Uterus (tissue), 3 donors: ENCODE measurements at regions not wholly inside any gene's neighbourhood (a gene's known extent, or its start where the extent isn't known, plus 50 kb on each side); places are given as distances from the start of the nearest gene placed in this dataset.

Experiments used
- DNase-seq, 2 donors: peaks; one replicate each; pipeline ENCODE4 v3.0.0-alpha.2; 2019 to 2020
- H3K27ac ChIP-seq, 2 donors: fragments of 200-600 bp; sonication (generic); 1 replicate in 1 of 2; 2 replicates in 1 of 2; pipeline ENCODE4 v1.5.1; 2016 to 2018
- H3K27me3 ChIP-seq, 2 donors: fragments of 200-600 bp; sonication (generic); one replicate each; pipeline ENCODE4 v1.5.1; 2018 to 2019; ENCODE audit warnings: control low read depth in 1 of 2
- H3K36me3 ChIP-seq, 2 donors: fragments of 200-600 bp; sonication (generic); one replicate each; pipeline ENCODE4 v1.5.1; 2019; ENCODE audit warnings: control low read depth in 1 of 2
- H3K4me1 ChIP-seq, 2 donors: fragments of 200-600 bp; sonication (generic); one replicate each; pipeline ENCODE4 v1.5.1; 2018 to 2019; ENCODE audit warnings: control low read depth in 1 of 2
- H3K4me3 ChIP-seq, 2 donors: fragments of 200-600 bp; sonication (generic); 1 replicate in 1 of 2; 2 replicates in 1 of 2; pipeline ENCODE4 v1.5.1; 2018 to 2019; ENCODE audit warnings: mild to moderate bottlenecking in 1 of 2
- H3K9me3 ChIP-seq, 2 donors: fragments of 200-600 bp; sonication (generic); one replicate each; pipeline ENCODE4 v1.5.1; 2019; ENCODE audit warnings: control low read depth in 1 of 2
- POLR2A ChIP-seq, 2 donors: fragments of 450-650 bp; IDR thresholded peaks; one replicate each; pipeline ENCODE4 v1.6.1; 2016; ENCODE audit warnings: antibody characterized with exemption in 2 of 2, mild to moderate bottlenecking in 1 of 2, moderate library complexity in 1 of 2
- intact Hi-C: fragments of 100-400 bp; cut with DNase I; formaldehyde crosslinking; loops from one replicate; pipeline ENCODE4 v1.15.1; 2023; ENCODE audit warnings: low total_unique reads
- TF ChIP-seq, protein P1 (sequence below), 4 experiments: fragments of 200-600 bp in 2 of 4; fragments of 450-650 bp in 2 of 4; sonication (generic) in 2 of 4; IDR thresholded peaks; one replicate each; pipeline ENCODE4 v1.5.1; 2016 to 2019; ENCODE audit warnings: antibody characterized with exemption in 4 of 4, mild to moderate bottlenecking in 2 of 4, moderate library complexity in 1 of 4
- donor health status: DM: yes; HTN: yes; CAD: no.

DNA sequence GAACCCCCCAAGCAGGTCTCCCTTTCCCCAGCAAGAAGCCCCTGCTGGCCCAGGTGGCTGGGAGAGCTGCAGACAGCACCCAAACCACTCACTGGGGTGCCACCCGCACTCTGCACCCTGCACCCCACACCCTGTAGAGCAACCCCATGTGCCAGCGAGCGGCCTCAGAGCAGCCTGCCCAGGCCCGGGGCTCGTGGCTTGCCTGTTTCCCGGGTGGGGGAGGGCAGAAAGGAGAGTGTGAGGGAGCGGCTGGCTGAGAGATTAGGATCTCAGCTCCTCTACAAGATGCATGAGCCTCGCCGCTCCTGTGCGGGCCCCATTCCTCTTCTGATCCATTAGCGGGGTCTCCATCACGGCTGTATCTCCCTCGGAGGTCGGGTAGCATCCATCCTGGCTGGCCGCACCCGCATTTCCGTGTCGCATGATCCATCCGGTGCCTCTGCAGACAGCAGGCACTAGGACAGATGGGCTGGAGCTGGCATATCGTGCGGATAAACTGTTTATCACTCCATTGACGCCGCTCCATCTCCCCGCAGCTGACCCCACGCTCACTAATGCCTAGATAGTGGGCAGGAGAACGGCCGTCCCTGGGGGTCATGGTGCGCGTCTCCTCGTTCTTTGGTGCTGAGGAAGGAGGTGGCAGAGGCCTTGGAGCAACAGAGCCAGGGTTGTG lies 54.4 kb downstream of the MRPL36 start:
- no peak overlapping the region for H3K27ac ChIP-seq
- H3K4me1 ChIP-seq: no peaks in the 10 kb centered on the region
- TF ChIP-seq, protein P1, sequence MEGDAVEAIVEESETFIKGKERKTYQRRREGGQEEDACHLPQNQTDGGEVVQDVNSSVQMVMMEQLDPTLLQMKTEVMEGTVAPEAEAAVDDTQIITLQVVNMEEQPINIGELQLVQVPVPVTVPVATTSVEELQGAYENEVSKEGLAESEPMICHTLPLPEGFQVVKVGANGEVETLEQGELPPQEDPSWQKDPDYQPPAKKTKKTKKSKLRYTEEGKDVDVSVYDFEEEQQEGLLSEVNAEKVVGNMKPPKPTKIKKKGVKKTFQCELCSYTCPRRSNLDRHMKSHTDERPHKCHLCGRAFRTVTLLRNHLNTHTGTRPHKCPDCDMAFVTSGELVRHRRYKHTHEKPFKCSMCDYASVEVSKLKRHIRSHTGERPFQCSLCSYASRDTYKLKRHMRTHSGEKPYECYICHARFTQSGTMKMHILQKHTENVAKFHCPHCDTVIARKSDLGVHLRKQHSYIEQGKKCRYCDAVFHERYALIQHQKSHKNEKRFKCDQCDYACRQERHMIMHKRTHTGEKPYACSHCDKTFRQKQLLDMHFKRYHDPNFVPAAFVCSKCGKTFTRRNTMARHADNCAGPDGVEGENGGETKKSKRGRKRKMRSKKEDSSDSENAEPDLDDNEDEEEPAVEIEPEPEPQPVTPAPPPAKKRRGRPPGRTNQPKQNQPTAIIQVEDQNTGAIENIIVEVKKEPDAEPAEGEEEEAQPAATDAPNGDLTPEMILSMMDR (IDR thresholded peaks at IDR 0.05): no peak
- TF ChIP-seq POLR2A (IDR thresholded peaks at IDR 0.05): no peak
- H3K4me3 ChIP-seq: no peak overlapping the region
- no peaks in the 10 kb centered on the region for H3K9me3 ChIP-seq
- no peaks in the 10 kb centered on the region for H3K27me3 ChIP-seq
- H3K36me3 ChIP-seq: no peaks in the 10 kb centered on the region
- intact Hi-C loops: no loop called here
- DNase-seq: peak in 1 of 2 donors; percentile 5

DNA sequence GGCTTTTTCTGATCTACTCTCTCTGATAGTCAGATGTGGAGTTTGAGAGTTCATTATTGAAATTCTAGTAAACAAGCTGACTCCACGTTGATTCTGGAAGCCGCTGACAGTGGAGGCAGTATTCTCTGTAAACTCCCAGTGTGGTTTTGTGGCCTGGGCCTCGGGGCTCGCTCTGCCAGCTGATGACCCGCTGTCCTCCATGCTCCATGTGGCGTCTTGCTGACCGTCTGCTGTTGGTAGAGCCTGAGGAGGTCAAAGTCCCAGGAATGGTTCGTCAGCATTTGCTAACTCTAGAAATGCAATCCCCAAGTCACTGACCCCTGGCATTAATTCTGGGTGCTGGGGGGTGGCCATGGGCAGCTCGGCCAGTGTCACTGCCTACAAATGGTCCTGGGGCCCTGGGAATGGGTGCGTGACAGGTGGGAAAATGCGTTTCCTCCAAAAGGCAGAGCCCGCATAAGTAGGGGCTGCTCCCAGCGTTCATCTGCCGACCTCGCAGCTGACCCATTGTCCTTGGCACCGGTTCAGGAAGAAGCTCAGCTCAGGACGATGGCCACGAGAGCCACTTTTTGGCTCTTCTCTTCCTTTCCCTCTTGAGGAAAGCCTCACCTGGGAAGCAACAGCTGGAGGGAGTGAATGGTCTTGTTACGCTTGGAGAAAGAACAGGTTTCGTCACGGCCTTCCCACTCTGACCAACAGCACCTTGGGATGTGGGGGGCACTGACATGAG lies 55.1 kb downstream of the MRPL36 start:
- Histone ChIP-seq H3K4me3 (no peak overlapping the region), H3K4me1 (no peaks in the 10 kb centered on the region), H3K36me3 (no peaks in the 10 kb centered on the region), H3K27me3 (no peaks in the 10 kb centered on the region), H3K27ac (no peak overlapping the region), H3K9me3 (no peaks in the 10 kb centered on the region)
- DNase-seq: peak in 1 of 2 donors; percentile 3
- TF ChIP-seq, protein P1 (IDR thresholded peaks at IDR 0.05): no peak
- no peak for TF ChIP-seq POLR2A (IDR thresholded peaks at IDR 0.05)
- intact Hi-C loops: no loop called here

DNA sequence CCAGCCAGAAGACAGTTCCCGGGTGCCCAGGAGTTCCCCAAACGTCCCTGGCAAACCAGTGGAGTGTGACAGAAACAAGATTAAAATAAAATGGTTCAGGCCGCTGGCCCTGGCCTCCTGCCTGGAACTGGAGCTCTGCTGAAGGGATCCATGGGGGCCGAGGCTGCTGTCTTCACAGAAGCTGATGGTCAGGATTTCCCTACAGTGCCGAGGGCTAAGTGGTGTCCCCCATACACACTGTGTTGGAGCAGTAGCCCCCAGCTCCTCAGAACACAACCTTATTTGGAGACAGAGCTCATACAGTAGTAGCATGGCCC lies 55.9 kb downstream of the MRPL36 start:
- DNase-seq: no peak

DNA sequence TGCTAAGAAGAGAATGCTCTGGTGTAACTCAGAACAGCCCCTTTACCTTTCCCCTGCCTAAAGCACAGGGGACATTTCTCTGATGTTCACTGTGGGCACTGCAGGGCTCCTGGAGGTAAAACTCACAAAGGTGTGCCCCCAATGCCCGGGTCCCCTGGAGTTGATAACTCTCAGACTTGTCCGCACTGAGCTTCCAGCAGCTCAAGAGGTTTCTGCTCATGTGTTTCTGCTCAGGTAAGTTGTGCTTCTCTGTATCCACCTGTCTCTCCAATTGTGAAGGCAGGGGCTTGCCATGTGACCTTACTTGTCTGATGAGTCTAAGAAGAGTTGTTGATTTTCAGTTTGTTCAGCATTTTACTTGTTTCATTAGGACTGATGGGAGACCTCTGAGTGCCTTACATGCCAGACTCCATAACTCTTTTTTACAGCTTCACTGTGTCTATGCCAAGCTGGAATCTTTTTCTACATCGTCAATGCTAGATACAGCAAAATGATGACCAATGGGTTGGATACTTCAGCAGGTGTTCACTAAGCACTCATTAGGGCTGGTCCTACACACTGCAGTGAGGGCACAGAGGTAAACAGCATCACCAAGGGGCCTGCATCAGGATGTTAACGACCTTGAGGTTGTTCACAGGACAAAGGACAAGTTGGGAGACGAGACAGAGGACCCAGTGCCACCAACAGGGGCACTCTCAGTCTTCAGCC lies 56.4 kb downstream of the MRPL36 start:
- no peaks in the 10 kb centered on the region for H3K36me3 ChIP-seq
- H3K4me3 ChIP-seq: no peak overlapping the region
- TF ChIP-seq, protein P1 (IDR thresholded peaks at IDR 0.05): no peak
- no peak for TF ChIP-seq POLR2A (IDR thresholded peaks at IDR 0.05)
- H3K27me3 ChIP-seq: no peaks in the 10 kb centered on the region
- intact Hi-C loops: no loop called here
- H3K4me1 ChIP-seq: no peaks in the 10 kb centered on the region
- H3K27ac ChIP-seq: no peak overlapping the region
- peak in 1 of 2 donors; percentile 0 for DNase-seq
- H3K9me3 ChIP-seq: no peaks in the 10 kb centered on the region

More for the DNA sequence above, 55.9 kb downstream of the MRPL36 start:
- Histone ChIP-seq H3K27ac (no peak overlapping the region), H3K9me3 (no peaks in the 10 kb centered on the region), H3K36me3 (no peaks in the 10 kb centered on the region), H3K4me1 (no peaks in the 10 kb centered on the region), H3K4me3 (no peak overlapping the region), H3K27me3 (no peaks in the 10 kb centered on the region)
- intact Hi-C loops: no loop called here
- no peak for TF ChIP-seq POLR2A (IDR thresholded peaks at IDR 0.05)
- TF ChIP-seq, protein P1 (IDR thresholded peaks at IDR 0.05): no peak
